ENCODE measurements at regions not wholly inside any gene's neighbourhood (a gene's known extent, or its start where the extent isn't known, plus 50 kb on each side); places are given as distances from the start of the nearest gene placed in this dataset.
A peak's percentile ranks its signal among the peaks of the same experiment; 100 is the strongest.

GRCh38 chr21:27450216-27450615 lies 483.3 kb upstream of the ADAMTS5 start:
- DNase-seq (ENCODE audit: low read depth, low spot score), result no peak
- in situ Hi-C loops (cut with HindIII; ENCODE audit: low pct_unique_long_range_greater_than_20kb, low sequenced_read_pairs), result no loop called here

- in situ Hi-C loops (cut with HindIII; ENCODE audit: low pct_unique_long_range_greater_than_20kb, low sequenced_read_pairs), result no loop called here
- no peak for DNase-seq (ENCODE audit: low read depth, low spot score)
Observed at GRCh38 chr21:27448960-27449359, 482.1 kb upstream of the ADAMTS5 start.

- in situ Hi-C loops (cut with HindIII; ENCODE audit: low pct_unique_long_range_greater_than_20kb, low sequenced_read_pairs), result no loop called here
- no peak for DNase-seq (ENCODE audit: low read depth, low spot score)
Observed at GRCh38 chr21:27447843-27448242, 481.0 kb upstream of the ADAMTS5 start.

- in situ Hi-C loops (cut with HindIII; ENCODE audit: low pct_unique_long_range_greater_than_20kb, low sequenced_read_pairs), result no loop called here
- DNase-seq (ENCODE audit: low read depth, low spot score), result no peak
Observed at GRCh38 chr21:27429710-27430341, 462.9 kb upstream of the ADAMTS5 start.

- in situ Hi-C loops (cut with HindIII; ENCODE audit: low pct_unique_long_range_greater_than_20kb, low sequenced_read_pairs), result no loop called here
- DNase-seq (ENCODE audit: low read depth, low spot score), result no peak
Observed at GRCh38 chr21:27426196-27426595, 459.3 kb upstream of the ADAMTS5 start.

GRCh38 chr21:27425574-27425973 lies 458.7 kb upstream of the ADAMTS5 start:
- in situ Hi-C loops (cut with HindIII; ENCODE audit: low pct_unique_long_range_greater_than_20kb, low sequenced_read_pairs), result no loop called here
- DNase-seq (ENCODE audit: low read depth, low spot score), result no peak

GRCh38 chr21:27425172-27425571 lies 458.3 kb upstream of the ADAMTS5 start:
- in situ Hi-C loops (cut with HindIII; ENCODE audit: low pct_unique_long_range_greater_than_20kb, low sequenced_read_pairs), result no loop called here
- DNase-seq (ENCODE audit: low read depth, low spot score), result peak; percentile 54

- in situ Hi-C loops (cut with HindIII; ENCODE audit: low pct_unique_long_range_greater_than_20kb, low sequenced_read_pairs), result no loop called here
- DNase-seq (ENCODE audit: low read depth, low spot score), result no peak
Observed at GRCh38 chr21:27424601-27425000, 457.7 kb upstream of the ADAMTS5 start.

GRCh38 chr21:27423906-27424595 lies 457.2 kb upstream of the ADAMTS5 start:
- no peak for DNase-seq (ENCODE audit: low read depth, low spot score)
- in situ Hi-C loops (cut with HindIII; ENCODE audit: low pct_unique_long_range_greater_than_20kb, low sequenced_read_pairs), result no loop called here

- in situ Hi-C loops (cut with HindIII; ENCODE audit: low pct_unique_long_range_greater_than_20kb, low sequenced_read_pairs), result no loop called here
- DNase-seq (ENCODE audit: low read depth, low spot score), result no peak
Observed at GRCh38 chr21:27423038-27423437, 456.1 kb upstream of the ADAMTS5 start.

- no peak for DNase-seq (ENCODE audit: low read depth, low spot score)
- in situ Hi-C loops (cut with HindIII; ENCODE audit: low pct_unique_long_range_greater_than_20kb, low sequenced_read_pairs), result no loop called here
Observed at GRCh38 chr21:27422435-27422834, 455.5 kb upstream of the ADAMTS5 start.

- in situ Hi-C loops (cut with HindIII; ENCODE audit: low pct_unique_long_range_greater_than_20kb, low sequenced_read_pairs), result no loop called here
- DNase-seq (ENCODE audit: low read depth, low spot score), result no peak
Observed at GRCh38 chr21:27421654-27422053, 454.8 kb upstream of the ADAMTS5 start.

GRCh38 chr21:27419153-27419552 lies 452.3 kb upstream of the ADAMTS5 start:
- no peak for DNase-seq (ENCODE audit: low read depth, low spot score)
- in situ Hi-C loops (cut with HindIII; ENCODE audit: low pct_unique_long_range_greater_than_20kb, low sequenced_read_pairs), result no loop called here

GRCh38 chr21:27418346-27418745 lies 451.5 kb upstream of the ADAMTS5 start:
- no peak for DNase-seq (ENCODE audit: low read depth, low spot score)
- in situ Hi-C loops (cut with HindIII; ENCODE audit: low pct_unique_long_range_greater_than_20kb, low sequenced_read_pairs), result no loop called here

- in situ Hi-C loops (cut with HindIII; ENCODE audit: low pct_unique_long_range_greater_than_20kb, low sequenced_read_pairs), result no loop called here
- DNase-seq (ENCODE audit: low read depth, low spot score), result no peak
Observed at GRCh38 chr21:27412530-27412929, 445.6 kb upstream of the ADAMTS5 start.

GRCh38 chr21:27408826-27409225 lies 441.9 kb upstream of the ADAMTS5 start:
- in situ Hi-C loops (cut with HindIII; ENCODE audit: low pct_unique_long_range_greater_than_20kb, low sequenced_read_pairs), result no loop called here
- DNase-seq (ENCODE audit: low read depth, low spot score), result no peak

- peak; percentile 21 for DNase-seq (ENCODE audit: low read depth, low spot score)
- in situ Hi-C loops (cut with HindIII; ENCODE audit: low pct_unique_long_range_greater_than_20kb, low sequenced_read_pairs), result no loop called here
Observed at GRCh38 chr21:27407271-27407670, 440.4 kb upstream of the ADAMTS5 start.

GRCh38 chr21:27406300-27407009 lies 439.6 kb upstream of the ADAMTS5 start:
- no peak for DNase-seq (ENCODE audit: low read depth, low spot score)
- in situ Hi-C loops (cut with HindIII; ENCODE audit: low pct_unique_long_range_greater_than_20kb, low sequenced_read_pairs), result no loop called here

- in situ Hi-C loops (cut with HindIII; ENCODE audit: low pct_unique_long_range_greater_than_20kb, low sequenced_read_pairs), result no loop called here
- DNase-seq (ENCODE audit: low read depth, low spot score), result no peak
Observed at GRCh38 chr21:27403011-27403410, 436.1 kb upstream of the ADAMTS5 start.

All from SK-MEL-5 (cell line).